ENCODE measurements at regions not wholly inside any gene's neighbourhood (a gene's known extent, or its start where the extent isn't known, plus 50 kb on each side); places are given as distances from the start of the nearest gene placed in this dataset.

DNA sequence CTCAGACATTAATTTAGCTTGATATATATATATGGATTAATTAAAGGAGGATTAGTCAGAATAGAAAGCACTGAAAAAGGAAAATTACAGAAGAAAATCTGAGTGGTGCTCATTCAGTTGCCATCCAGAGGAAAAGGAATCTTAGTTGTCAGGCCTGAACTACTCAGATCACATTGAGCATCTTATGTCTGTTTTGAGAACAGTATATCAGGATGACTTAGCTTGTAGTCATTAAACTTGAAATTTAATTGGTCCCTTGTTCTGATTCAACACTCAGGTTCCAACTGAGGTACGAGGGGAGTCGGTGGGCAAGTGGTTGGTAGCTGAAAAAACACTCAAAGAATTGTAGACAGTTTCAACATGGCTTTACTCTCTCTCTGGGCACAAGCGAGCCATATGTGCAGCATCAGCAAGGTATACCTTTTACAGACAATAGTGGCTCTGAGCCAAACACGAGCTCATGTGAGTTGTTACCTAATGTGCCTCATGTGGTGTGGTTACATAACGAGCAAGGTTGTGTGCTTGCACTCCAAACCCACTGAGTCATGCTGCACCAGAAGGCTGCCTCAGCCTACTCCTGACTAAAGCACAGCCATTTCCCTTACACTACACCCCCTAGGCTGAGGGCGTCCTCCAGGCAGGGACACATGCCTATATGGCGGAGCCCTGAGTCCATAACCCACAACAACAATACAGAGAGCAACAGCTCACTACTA lies 73.0 kb upstream of the HMGN3 start:
- no peak for TF ChIP-seq EP300 (IDR thresholded peaks at IDR 0.05)
- no peak for TF ChIP-seq POLR2AphosphoS5 (IDR thresholded peaks at IDR 0.05)
- TF ChIP-seq POLR2A (IDR thresholded peaks at IDR 0.05): no peak
- TF ChIP-seq, protein P1, sequence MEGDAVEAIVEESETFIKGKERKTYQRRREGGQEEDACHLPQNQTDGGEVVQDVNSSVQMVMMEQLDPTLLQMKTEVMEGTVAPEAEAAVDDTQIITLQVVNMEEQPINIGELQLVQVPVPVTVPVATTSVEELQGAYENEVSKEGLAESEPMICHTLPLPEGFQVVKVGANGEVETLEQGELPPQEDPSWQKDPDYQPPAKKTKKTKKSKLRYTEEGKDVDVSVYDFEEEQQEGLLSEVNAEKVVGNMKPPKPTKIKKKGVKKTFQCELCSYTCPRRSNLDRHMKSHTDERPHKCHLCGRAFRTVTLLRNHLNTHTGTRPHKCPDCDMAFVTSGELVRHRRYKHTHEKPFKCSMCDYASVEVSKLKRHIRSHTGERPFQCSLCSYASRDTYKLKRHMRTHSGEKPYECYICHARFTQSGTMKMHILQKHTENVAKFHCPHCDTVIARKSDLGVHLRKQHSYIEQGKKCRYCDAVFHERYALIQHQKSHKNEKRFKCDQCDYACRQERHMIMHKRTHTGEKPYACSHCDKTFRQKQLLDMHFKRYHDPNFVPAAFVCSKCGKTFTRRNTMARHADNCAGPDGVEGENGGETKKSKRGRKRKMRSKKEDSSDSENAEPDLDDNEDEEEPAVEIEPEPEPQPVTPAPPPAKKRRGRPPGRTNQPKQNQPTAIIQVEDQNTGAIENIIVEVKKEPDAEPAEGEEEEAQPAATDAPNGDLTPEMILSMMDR (IDR thresholded peaks at IDR 0.05): no peak

DNA sequence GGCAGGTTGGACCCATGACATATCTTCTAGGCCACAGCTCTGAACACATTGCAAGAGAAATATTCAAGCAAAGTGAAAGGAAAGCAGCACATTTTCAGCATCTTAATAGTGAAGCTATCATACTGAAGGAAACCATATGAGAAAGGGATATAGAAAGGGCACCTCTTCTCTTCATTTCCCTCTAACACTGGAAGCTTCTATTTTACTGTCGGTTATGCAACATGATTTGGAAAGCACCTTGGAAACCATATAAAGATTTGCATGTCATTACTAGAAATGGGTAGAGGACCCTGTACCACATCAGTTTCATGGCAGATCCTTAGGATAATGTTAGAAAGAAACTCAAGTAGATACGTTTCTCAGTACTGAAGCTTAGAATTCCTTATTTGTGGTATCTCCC lies 70.5 kb upstream of the HMGN3 start:
- H3K27ac ChIP-seq: no peak overlapping the region
- TF ChIP-seq POLR2AphosphoS5 (IDR thresholded peaks at IDR 0.05): no peak
- TF ChIP-seq, protein P1 (IDR thresholded peaks at IDR 0.05): no peak
- no peak for TF ChIP-seq EP300 (IDR thresholded peaks at IDR 0.05)
- TF ChIP-seq POLR2A (IDR thresholded peaks at IDR 0.05): no peak
- H3K4me3 ChIP-seq: no peak overlapping the region
- no peaks in the 10 kb centered on the region for H3K9me3 ChIP-seq
- ATAC-seq (ENCODE audit: low FRiP score in 2 of 2): no peak
- H3K27me3 ChIP-seq: no peaks in the 10 kb centered on the region
- H3K4me1 ChIP-seq: no peaks in the 10 kb centered on the region
- no peaks in the 10 kb centered on the region for H3K36me3 ChIP-seq
- DNase-seq: no peak
- 81 to 96% methylated on average over 2 of the region's 2 CpGs for WGBS, 2 donors

More for the DNA sequence above, 73.0 kb upstream of the HMGN3 start:
- Histone ChIP-seq H3K36me3 (no peaks in the 10 kb centered on the region), H3K27ac (no peak overlapping the region), H3K9me3 (no peaks in the 10 kb centered on the region), H3K4me1 (no peaks in the 10 kb centered on the region), H3K4me3 (no peak overlapping the region), H3K27me3 (no peaks in the 10 kb centered on the region)
- 85 to 90% methylated on average over 6 to 7 of the region's 7 CpGs for WGBS, 2 donors
- ATAC-seq (ENCODE audit: low FRiP score in 2 of 2) (no peak), DNase-seq (no peak)

DNA sequence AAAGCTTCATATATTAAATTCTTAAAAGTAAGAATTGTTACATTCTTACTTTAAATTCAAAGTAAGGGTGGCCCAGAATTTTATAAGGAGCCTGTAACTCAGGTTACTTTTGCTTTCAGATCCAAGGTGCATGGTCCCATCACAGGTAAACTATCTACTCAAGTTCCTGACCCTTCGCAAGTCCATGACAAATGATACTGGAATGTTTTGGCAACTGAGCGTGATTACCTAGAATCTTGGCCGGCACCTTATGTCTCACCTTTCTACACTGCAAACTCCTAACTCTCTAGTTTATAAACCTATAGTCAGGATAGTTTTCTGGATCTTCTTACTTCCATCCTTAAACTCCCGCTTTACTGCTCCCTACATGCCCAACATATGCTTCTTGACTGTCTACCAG lies 67.9 kb upstream of the HMGN3 start:
- TF ChIP-seq POLR2A (IDR thresholded peaks at IDR 0.05): no peak
- TF ChIP-seq EP300 (IDR thresholded peaks at IDR 0.05): no peak
- no peak for TF ChIP-seq POLR2AphosphoS5 (IDR thresholded peaks at IDR 0.05)
- TF ChIP-seq, protein P1 (IDR thresholded peaks at IDR 0.05): no peak
- Histone ChIP-seq H3K27ac (no peak overlapping the region), H3K4me3 (no peak overlapping the region), H3K27me3 (no peaks in the 10 kb centered on the region), H3K4me1 (no peaks in the 10 kb centered on the region), H3K36me3 (no peaks in the 10 kb centered on the region), H3K9me3 (no peaks in the 10 kb centered on the region)
- ATAC-seq (ENCODE audit: low FRiP score in 2 of 2): no peak
- DNase-seq: no peak
- WGBS, 2 donors: 84 to 88% methylated on average over 4 of the region's 4 CpGs

DNA sequence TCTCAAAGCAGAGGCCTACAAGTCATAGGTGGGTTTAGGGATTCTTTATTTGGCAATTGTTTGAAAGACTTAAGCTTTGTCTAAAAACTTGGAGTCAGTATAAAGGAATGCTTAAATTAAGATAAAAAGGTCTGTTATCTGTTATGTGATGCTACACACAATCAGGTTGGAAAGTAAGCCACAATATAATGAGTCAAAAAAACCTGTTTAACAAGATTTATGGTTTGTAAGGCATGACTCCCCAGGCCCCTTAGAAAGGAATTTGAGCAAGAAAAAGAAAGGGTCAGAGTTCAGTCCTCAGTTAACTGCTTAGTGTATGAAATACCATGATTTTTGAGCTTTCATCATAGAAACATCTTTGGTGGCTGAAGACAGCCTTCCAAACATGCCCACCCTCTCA lies 66.8 kb upstream of the HMGN3 start:
- Histone ChIP-seq H3K36me3 (no peaks in the 10 kb centered on the region), H3K4me1 (no peaks in the 10 kb centered on the region), H3K27me3 (no peaks in the 10 kb centered on the region), H3K9me3 (no peaks in the 10 kb centered on the region), H3K4me3 (no peak overlapping the region), H3K27ac (no peak overlapping the region)
- ATAC-seq (ENCODE audit: low FRiP score in 2 of 2): no peak
- DNase-seq: no peak
- TF ChIP-seq POLR2AphosphoS5 (IDR thresholded peaks at IDR 0.05) (no peak), EP300 (IDR thresholded peaks at IDR 0.05) (no peak), POLR2A (IDR thresholded peaks at IDR 0.05) (no peak)

DNA sequence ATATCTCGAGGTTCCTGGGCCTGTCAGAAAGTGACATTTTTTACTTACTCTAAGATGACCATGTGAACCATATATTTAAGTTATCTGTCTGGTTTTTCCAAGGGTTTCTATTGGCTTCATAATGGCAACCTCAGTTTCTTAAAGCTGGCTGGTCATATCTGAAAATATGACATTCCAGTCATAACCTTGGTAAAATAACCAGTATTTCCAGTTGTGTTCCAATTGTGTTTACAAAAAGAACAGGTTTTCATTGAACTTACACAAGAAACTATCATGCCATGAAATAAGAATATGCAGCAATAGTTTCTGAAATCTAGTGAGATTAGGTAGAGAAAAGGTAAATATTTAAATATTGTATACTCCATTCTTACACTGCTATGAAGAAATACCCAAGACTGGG lies 61.7 kb upstream of the HMGN3 start:
- DNase-seq (no peak), ATAC-seq (ENCODE audit: low FRiP score in 2 of 2) (no peak)
- WGBS, 2 donors: 73 to 96% methylated on average over 1 of the region's 1 CpG
- Histone ChIP-seq H3K9me3 (no peaks in the 10 kb centered on the region), H3K27ac (no peak overlapping the region), H3K27me3 (no peaks in the 10 kb centered on the region), H3K4me1 (no peaks in the 10 kb centered on the region), H3K4me3 (no peak overlapping the region), H3K36me3 (no peaks in the 10 kb centered on the region)
- no peak for TF ChIP-seq POLR2AphosphoS5 (IDR thresholded peaks at IDR 0.05)
- TF ChIP-seq EP300 (IDR thresholded peaks at IDR 0.05): no peak
- TF ChIP-seq, protein P1 (IDR thresholded peaks at IDR 0.05): no peak
- TF ChIP-seq POLR2A (IDR thresholded peaks at IDR 0.05): no peak

Small RNA genes lying in the stretch of these regions (small RNA-seq; reads per million reads assigned to genes)
- 0 to 0.29 (median 0) reads per million in 4 donors for gene AL078601.1
- 0 reads per million in 4 donors for gene RF00019
